Epithelial cell of proximal tubule (primary cell): ENCODE measurements at regions not wholly inside any gene's neighbourhood (a gene's known extent, or its start where the extent isn't known, plus 50 kb on each side); places are given as distances from the start of the nearest gene placed in this dataset.

Source experiments
- DNase-seq: peaks from one replicate; pipeline ENCODE4 v3.0.0-alpha.2; 2011; ENCODE audit warnings: low read depth
- H3K4me3 ChIP-seq: 2 replicates; pipeline ENCODE4 v1.5.1; 2011; ENCODE audit warnings: low read depth, mild to moderate bottlenecking, low read length
- TF ChIP-seq, protein P1 (sequence below): conservative IDR thresholded peaks from 2 replicates; pipeline ENCODE4 v1.5.1; 2012; ENCODE audit warnings: low read depth, mild to moderate bottlenecking, low read length

DNA sequence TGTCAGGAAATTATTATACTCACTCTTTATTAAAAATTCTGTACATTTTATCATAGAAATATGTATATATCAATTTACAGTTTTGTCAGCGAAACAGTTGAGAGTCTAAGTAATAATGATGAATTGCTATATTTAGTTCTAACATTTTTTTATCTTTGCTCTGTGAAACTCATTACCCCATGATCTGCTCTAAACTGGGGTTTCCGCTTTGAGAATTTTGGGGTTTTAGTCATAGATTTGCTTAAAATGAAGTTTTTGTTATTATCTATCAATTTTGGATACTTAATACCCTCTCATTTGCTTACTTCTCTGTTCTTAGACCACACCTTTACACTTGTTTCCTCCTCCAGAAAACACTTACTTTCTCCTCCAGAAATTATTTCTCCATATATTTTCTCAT, 333.8 kb upstream of the MPDZ start:
- no peak overlapping the region for H3K4me3 ChIP-seq
- TF ChIP-seq, protein P1, sequence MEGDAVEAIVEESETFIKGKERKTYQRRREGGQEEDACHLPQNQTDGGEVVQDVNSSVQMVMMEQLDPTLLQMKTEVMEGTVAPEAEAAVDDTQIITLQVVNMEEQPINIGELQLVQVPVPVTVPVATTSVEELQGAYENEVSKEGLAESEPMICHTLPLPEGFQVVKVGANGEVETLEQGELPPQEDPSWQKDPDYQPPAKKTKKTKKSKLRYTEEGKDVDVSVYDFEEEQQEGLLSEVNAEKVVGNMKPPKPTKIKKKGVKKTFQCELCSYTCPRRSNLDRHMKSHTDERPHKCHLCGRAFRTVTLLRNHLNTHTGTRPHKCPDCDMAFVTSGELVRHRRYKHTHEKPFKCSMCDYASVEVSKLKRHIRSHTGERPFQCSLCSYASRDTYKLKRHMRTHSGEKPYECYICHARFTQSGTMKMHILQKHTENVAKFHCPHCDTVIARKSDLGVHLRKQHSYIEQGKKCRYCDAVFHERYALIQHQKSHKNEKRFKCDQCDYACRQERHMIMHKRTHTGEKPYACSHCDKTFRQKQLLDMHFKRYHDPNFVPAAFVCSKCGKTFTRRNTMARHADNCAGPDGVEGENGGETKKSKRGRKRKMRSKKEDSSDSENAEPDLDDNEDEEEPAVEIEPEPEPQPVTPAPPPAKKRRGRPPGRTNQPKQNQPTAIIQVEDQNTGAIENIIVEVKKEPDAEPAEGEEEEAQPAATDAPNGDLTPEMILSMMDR: no peak
- DNase-seq: no peak

DNA sequence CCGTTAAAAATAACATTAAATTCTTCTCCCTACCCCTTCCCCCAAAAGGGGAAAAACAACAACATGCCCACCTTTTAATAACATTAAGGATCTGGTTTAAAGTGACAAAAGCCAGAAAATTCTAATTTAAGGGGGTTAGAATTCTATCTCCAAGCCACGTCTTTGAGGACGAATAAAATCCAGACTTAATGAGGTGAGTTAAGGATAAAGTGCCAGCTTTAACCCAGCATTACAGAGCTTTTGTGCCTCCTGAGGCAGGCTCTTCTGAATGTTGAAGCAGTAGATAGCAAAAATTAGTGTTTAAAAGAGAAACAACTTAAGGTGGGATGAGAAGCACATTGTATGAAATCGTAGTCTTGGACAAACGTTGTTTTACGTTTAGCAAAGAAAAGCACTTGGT, 329.0 kb upstream of the MPDZ start:
- peak overlapping the region; percentile 9 for H3K4me3 ChIP-seq
- TF ChIP-seq, protein P1: no peak
- DNase-seq: no peak

DNA sequence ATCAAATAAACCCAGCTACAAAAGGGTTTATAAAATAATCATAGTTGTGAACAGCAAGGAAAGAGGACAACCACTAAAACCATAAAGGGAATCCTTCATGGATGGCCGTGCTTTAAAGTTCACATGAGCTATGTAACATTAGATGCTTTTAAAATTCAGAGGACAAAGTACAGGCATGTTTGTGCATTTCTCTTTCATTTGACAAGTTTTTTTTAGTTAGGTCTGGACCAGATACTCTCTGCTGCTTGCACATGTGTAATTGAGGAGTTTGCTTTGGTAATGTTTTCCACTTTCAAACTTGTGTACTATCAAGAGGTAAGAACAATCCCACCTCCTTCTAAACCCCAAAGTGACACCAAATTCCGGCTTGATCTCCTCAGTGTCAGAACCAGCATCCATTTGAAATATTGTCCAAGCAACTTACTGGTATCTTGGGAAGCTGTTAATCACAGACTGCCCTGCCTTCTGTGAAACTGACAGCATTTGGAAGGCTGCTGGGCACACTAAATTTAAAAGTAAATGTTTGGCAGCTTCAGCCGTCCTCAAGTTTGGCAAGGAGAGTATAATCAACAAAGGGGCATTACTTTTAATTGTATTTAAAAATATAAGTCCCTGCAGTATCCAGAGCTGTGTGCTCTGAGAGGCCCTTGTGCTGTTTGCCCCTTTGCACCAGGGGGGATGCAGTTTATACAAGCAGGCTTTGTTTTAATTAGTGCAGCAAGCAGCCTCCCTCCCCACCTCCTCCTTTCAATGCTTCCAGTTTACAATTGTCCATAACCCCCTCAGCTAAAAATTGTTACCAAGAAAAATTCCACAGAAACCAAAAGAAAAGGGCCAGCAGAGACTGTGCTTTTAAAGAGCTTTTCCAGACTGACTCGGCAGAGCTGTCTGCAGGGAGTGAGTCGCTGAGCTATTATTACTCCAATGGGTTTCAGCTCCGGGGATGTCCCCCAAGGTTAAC, 328.3 kb upstream of the MPDZ start:
- TF ChIP-seq, protein P1: no peak
- no peak for DNase-seq
- H3K4me3 ChIP-seq: peak overlapping the region; percentile 9

DNA sequence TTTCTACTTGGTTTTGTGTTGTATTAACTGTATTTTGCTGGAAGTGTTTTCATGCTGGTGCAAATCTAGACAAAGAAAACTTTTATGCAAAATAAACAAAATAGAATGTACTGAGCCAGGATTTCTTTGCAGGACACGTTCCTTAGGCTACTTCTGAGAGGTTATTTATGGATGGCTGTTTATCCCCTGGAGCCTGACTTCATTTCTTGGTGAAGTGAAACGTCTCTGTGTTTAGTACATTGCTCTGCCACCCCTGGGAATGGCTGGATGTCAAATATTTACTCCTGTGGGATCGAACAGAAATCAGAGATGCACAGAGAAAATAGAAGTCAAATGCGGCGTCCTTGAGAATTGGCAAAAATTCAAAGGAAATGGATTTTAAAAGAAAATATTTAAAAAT, 327.1 kb upstream of the MPDZ start:
- no peak overlapping the region for H3K4me3 ChIP-seq
- TF ChIP-seq, protein P1: no peak
- DNase-seq: no peak

DNA sequence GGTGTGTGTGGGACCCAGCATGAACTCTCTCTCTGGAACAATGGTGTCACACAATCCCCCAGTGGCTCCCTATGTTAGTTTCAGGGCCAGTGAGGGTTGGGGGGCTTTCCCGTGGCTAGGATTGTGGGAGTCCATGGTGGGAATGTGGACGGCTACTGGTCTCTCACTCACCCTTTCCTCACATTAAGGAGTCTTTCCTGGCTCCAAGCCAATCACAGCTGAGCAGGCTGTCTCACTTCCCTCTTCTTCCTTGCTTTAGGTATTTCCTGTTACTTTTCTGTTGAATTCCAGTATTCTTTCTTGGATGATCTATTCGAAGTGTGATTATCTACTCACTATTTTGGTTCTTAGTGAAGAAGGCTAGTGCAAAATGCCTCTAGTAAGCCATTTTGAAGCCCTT, 324.4 kb upstream of the MPDZ start:
- DNase-seq: no peak
- no peak overlapping the region for H3K4me3 ChIP-seq
- TF ChIP-seq, protein P1: no peak

DNA sequence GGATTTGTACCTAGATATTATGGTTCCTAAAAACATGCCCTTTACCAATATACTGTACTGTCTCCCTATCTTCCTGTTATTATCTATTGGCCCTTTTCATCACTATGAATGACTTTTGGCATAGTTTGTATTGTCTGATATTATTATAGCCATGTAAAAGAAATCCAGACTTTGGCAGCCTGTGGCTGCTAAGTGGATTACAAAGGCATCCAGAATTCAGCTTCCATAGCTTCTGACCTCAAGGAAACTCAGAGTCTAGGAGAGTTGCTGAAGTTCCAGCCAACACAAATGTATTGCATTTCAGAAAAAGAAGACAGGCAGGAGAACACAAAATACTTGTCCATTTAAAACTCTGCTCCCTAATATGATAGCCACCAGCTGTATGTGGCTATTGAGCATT, 319.2 kb upstream of the MPDZ start:
- H3K4me3 ChIP-seq: no peak overlapping the region
- TF ChIP-seq, protein P1: no peak
- DNase-seq: no peak

DNA sequence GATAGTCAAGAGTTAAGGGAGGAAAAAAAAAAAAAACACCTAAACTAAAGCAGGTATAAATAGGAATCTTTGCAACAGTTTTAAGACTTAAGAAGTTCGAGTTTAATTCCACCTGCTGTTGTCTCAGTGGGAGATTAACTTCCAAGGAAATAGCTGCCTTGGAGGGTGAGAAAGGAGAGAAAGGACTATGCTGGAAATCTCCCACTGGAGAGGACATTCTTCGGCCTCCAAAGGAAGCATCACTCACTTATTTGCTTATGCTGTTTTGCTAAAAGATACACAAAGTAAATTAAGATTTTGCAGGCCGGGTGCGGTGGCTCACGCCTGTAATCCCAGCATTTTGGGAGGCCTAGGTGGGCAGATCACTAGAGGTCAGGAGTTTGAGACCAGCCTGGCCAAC, 317.9 kb upstream of the MPDZ start:
- DNase-seq: no peak
- TF ChIP-seq, protein P1: no peak
- no peak overlapping the region for H3K4me3 ChIP-seq
